ENCODE measurements at regions not wholly inside any gene's neighbourhood (a gene's known extent, or its start where the extent isn't known, plus 50 kb on each side); places are given as distances from the start of the nearest gene placed in this dataset.

GRCh38 chr11:104565583-104565961 is 332.7 kb downstream of the CASP12 start:
- DNase-seq (no peak), ATAC-seq (ENCODE audit: low FRiP score in 2 of 2) (no peak)
- peak overlapping the region in 2 of 4 donors; percentile 41 to 75 for H3K27ac ChIP-seq
- H3K36me3 ChIP-seq, result no peaks in the 10 kb centered on the region
- H3K4me3 ChIP-seq, result no peak overlapping the region
- no peaks in the 10 kb centered on the region for H3K4me1 ChIP-seq
- WGBS, 2 donors, result 50 to 69% methylated on average over 1 of the region's 1 CpG
- H3K27me3 ChIP-seq, result no peaks in the 10 kb centered on the region
- H3K9me3 ChIP-seq, result peaks cover 0 to 5% (median 2%) of the 10 kb centered on the region in 4 donors
- no peak for TF ChIP-seq CTCF (IDR thresholded peaks at IDR 0.05)
- TF ChIP-seq EP300 (IDR thresholded peaks at IDR 0.05), result peak in 1 of 4 donors; percentile 31

- Histone ChIP-seq H3K36me3 (no peaks in the 10 kb centered on the region), H3K9me3 (peaks cover 0 to 5% (median 2%) of the 10 kb centered on the region in 4 donors), H3K4me3 (no peak overlapping the region), H3K27me3 (no peaks in the 10 kb centered on the region), H3K27ac (peak overlapping the region in 2 of 4 donors; percentile 41 to 75), H3K4me1 (no peaks in the 10 kb centered on the region)
- ATAC-seq (ENCODE audit: low FRiP score in 2 of 2) (no peak), DNase-seq (peak in 1 of 2 donors; percentile 76)
- WGBS, 2 donors, result 66 to 88% methylated on average over 5 to 32 of the region's 35 CpGs
- no peak for TF ChIP-seq CTCF (IDR thresholded peaks at IDR 0.05)
- no peak for TF ChIP-seq POLR2AphosphoS5 (IDR thresholded peaks at IDR 0.05)
- TF ChIP-seq POLR2A (IDR thresholded peaks at IDR 0.05), result no peak
- TF ChIP-seq EP300 (IDR thresholded peaks at IDR 0.05), result no peak
Observed at GRCh38 chr11:104564921-104565582, 333.2 kb downstream of the CASP12 start.

- Histone ChIP-seq H3K36me3 (no peaks in the 10 kb centered on the region), H3K4me3 (no peak overlapping the region), H3K27me3 (no peaks in the 10 kb centered on the region), H3K4me1 (no peaks in the 10 kb centered on the region), H3K9me3 (no peaks in the 10 kb centered on the region), H3K27ac (no peak overlapping the region)
- TF ChIP-seq EP300 (IDR thresholded peaks at IDR 0.05) (no peak), CTCF (IDR thresholded peaks at IDR 0.05) (no peak), POLR2AphosphoS5 (IDR thresholded peaks at IDR 0.05) (no peak), POLR2A (IDR thresholded peaks at IDR 0.05) (no peak)
- DNase-seq (no peak), ATAC-seq (ENCODE audit: low FRiP score in 2 of 2) (no peak)
- 54 to 57% methylated on average over 4 of the region's 4 CpGs for WGBS, 2 donors
Observed at GRCh38 chr11:104556606-104557301, 341.5 kb downstream of the CASP12 start.

- 60 to 79% methylated on average over 1 of the region's 1 CpG for WGBS, 2 donors
- Histone ChIP-seq H3K27me3 (no peaks in the 10 kb centered on the region), H3K27ac (no peak overlapping the region), H3K4me1 (no peaks in the 10 kb centered on the region), H3K9me3 (no peaks in the 10 kb centered on the region), H3K4me3 (no peak overlapping the region), H3K36me3 (no peaks in the 10 kb centered on the region)
- DNase-seq (no peak), ATAC-seq (ENCODE audit: low FRiP score in 2 of 2) (no peak)
- TF ChIP-seq EP300 (IDR thresholded peaks at IDR 0.05), result no peak
- TF ChIP-seq POLR2AphosphoS5 (IDR thresholded peaks at IDR 0.05), result no peak
Observed at GRCh38 chr11:104549019-104549418, 349.2 kb downstream of the CASP12 start.

- TF ChIP-seq POLR2AphosphoS5 (IDR thresholded peaks at IDR 0.05), result no peak
- no peak for TF ChIP-seq POLR2A (IDR thresholded peaks at IDR 0.05)
- TF ChIP-seq EP300 (IDR thresholded peaks at IDR 0.05), result no peak
- TF ChIP-seq CTCF (IDR thresholded peaks at IDR 0.05), result no peak
- H3K27me3 ChIP-seq, result no peaks in the 10 kb centered on the region
- DNase-seq, result no peak
- H3K36me3 ChIP-seq, result no peaks in the 10 kb centered on the region
- H3K4me3 ChIP-seq, result no peak overlapping the region
- 98 to 100% methylated on average over 3 of the region's 3 CpGs for WGBS, 2 donors
- no peak for ATAC-seq (ENCODE audit: low FRiP score in 2 of 2)
- H3K4me1 ChIP-seq, result no peaks in the 10 kb centered on the region
- no peak overlapping the region for H3K27ac ChIP-seq
- H3K9me3 ChIP-seq, result no peaks in the 10 kb centered on the region
Observed at GRCh38 chr11:104547996-104548661, 350.1 kb downstream of the CASP12 start.

Data from upper lobe of left lung (tissue), 6 donors.